Uterus (tissue), 2 donors: ENCODE measurements at regions not wholly inside any gene's neighbourhood (a gene's known extent, or its start where the extent isn't known, plus 50 kb on each side); places are given as distances from the start of the nearest gene placed in this dataset.

Experiments used
- CTCF ChIP-seq, 4 experiments: fragments of 200-600 bp in 2 of 4; fragments of 450-650 bp in 2 of 4; sonication (generic) in 2 of 4; IDR thresholded peaks; one replicate each; pipeline ENCODE4 v1.5.1; 2016 to 2019; ENCODE audit warnings: antibody characterized with exemption in 4 of 4, mild to moderate bottlenecking in 2 of 4, moderate library complexity in 1 of 4
- POLR2A ChIP-seq, 2 donors: fragments of 450-650 bp; IDR thresholded peaks; one replicate each; pipeline ENCODE4 v1.6.1; 2016; ENCODE audit warnings: antibody characterized with exemption in 2 of 2, mild to moderate bottlenecking in 1 of 2, moderate library complexity in 1 of 2

GRCh38 chr9:28120184-28120583 lies 546.9 kb upstream of the C9orf72 start:
- TF ChIP-seq CTCF (IDR thresholded peaks at IDR 0.05) (no peak), POLR2A (IDR thresholded peaks at IDR 0.05) (no peak)
